Activated CD8-positive, alpha-beta memory T cell treated with anti-CD3 and anti-CD28 coated beads, Interleukin-2, amount 10 ng/mL, durations not matched to agents 7 days and 5 days (primary cell): ENCODE measurements at regions not wholly inside any gene's neighbourhood (a gene's known extent, or its start where the extent isn't known, plus 50 kb on each side); places are given as distances from the start of the nearest gene placed in this dataset.

Experiments
- ATAC-seq: fragments of 150-1000 bp; cut with Tn5 transposase; one replicate; pipeline ENCODE4 v1.10.0; 2021; ENCODE audit warnings: moderate library complexity
- CTCF ChIA-PET: fragments of 350-600 bp; sonication (Branson Sonifier 250); formaldehyde crosslinking; loops from one replicate; lab custom pipeline; 2021; ENCODE audit warnings: antibody characterized with exemption; lab: Charles Lee
- DNase-seq: peaks from one replicate; pipeline ENCODE4 v3.0.0-alpha.2; 2020
- H3K27ac Mint-ChIP-seq: one replicate; pipeline ENCODE4 v1.8.0; 2021; ENCODE audit warnings: mild to moderate bottlenecking, mixed read lengths
- H3K27me3 Mint-ChIP-seq: one replicate; pipeline ENCODE4 v1.8.0; 2021; ENCODE audit warnings: mixed read lengths
- H3K36me3 Mint-ChIP-seq: one replicate; pipeline ENCODE4 v1.8.0; 2021; ENCODE audit warnings: mild to moderate bottlenecking, mixed read lengths
- H3K4me1 Mint-ChIP-seq: one replicate; pipeline ENCODE4 v1.8.0; 2021; ENCODE audit warnings: mixed read lengths
- H3K4me3 Mint-ChIP-seq: one replicate; pipeline ENCODE4 v1.8.0; 2021; ENCODE audit warnings: mild to moderate bottlenecking, moderate library complexity, mixed read lengths
- H3K9me3 Mint-ChIP-seq: one replicate; pipeline ENCODE4 v1.8.0; 2022; ENCODE audit warnings: low read depth, mixed read lengths

- no peak overlapping the region for H3K27ac Mint-ChIP-seq
- no peaks in the 10 kb centered on the region for H3K9me3 Mint-ChIP-seq
- H3K4me3 Mint-ChIP-seq, result no peak overlapping the region
- H3K27me3 Mint-ChIP-seq, result no peaks in the 10 kb centered on the region
- CTCF ChIA-PET, result no interaction called here
- no peaks in the 10 kb centered on the region for H3K36me3 Mint-ChIP-seq
- no peaks in the 10 kb centered on the region for H3K4me1 Mint-ChIP-seq
- DNase-seq (peak; percentile 19), ATAC-seq (no peak)
Observed at GRCh38 chr20:40813708-40814630, 124.9 kb upstream of the MAFB start.

- no peak for ATAC-seq
- H3K27me3 Mint-ChIP-seq, result no peaks in the 10 kb centered on the region
- peak; percentile 14 for DNase-seq
- no peaks in the 10 kb centered on the region for H3K9me3 Mint-ChIP-seq
- no peak overlapping the region for H3K4me3 Mint-ChIP-seq
- no peaks in the 10 kb centered on the region for H3K36me3 Mint-ChIP-seq
- H3K4me1 Mint-ChIP-seq, result no peaks in the 10 kb centered on the region
- H3K27ac Mint-ChIP-seq, result no peak overlapping the region
- CTCF ChIA-PET, result no interaction called here
Observed at GRCh38 chr20:40814631-40814960, 125.6 kb upstream of the MAFB start.

- CTCF ChIA-PET, result no interaction called here
- DNase-seq (peak; percentile 32), ATAC-seq (no peak)
- Mint-ChIP-seq H3K36me3 (no peaks in the 10 kb centered on the region), H3K27me3 (no peaks in the 10 kb centered on the region), H3K9me3 (no peaks in the 10 kb centered on the region), H3K27ac (no peak overlapping the region), H3K4me1 (no peaks in the 10 kb centered on the region), H3K4me3 (no peak overlapping the region)
Observed at GRCh38 chr20:40815156-40816038, 126.4 kb upstream of the MAFB start.

GRCh38 chr20:40816039-40816352 lies 127.0 kb upstream of the MAFB start:
- H3K27me3 Mint-ChIP-seq, result no peaks in the 10 kb centered on the region
- H3K4me3 Mint-ChIP-seq, result no peak overlapping the region
- no peaks in the 10 kb centered on the region for H3K9me3 Mint-ChIP-seq
- DNase-seq, result no peak
- H3K36me3 Mint-ChIP-seq, result no peaks in the 10 kb centered on the region
- H3K27ac Mint-ChIP-seq, result no peak overlapping the region
- ATAC-seq, result no peak
- no peaks in the 10 kb centered on the region for H3K4me1 Mint-ChIP-seq
- CTCF ChIA-PET, result no interaction called here

GRCh38 chr20:40821429-40821828 lies 132.4 kb upstream of the MAFB start:
- H3K4me3 Mint-ChIP-seq, result no peak overlapping the region
- no peaks in the 10 kb centered on the region for H3K9me3 Mint-ChIP-seq
- DNase-seq (no peak), ATAC-seq (no peak)
- CTCF ChIA-PET, result no interaction called here
- H3K27ac Mint-ChIP-seq, result no peak overlapping the region
- peaks cover 20% of the 10 kb centered on the region for H3K27me3 Mint-ChIP-seq
- H3K36me3 Mint-ChIP-seq, result no peaks in the 10 kb centered on the region
- no peaks in the 10 kb centered on the region for H3K4me1 Mint-ChIP-seq

- H3K27me3 Mint-ChIP-seq, result peaks cover 32% of the 10 kb centered on the region
Observed at GRCh38 chr20:40826699-40827098, 137.7 kb upstream of the MAFB start.

GRCh38 chr20:40835321-40835720 lies 146.3 kb upstream of the MAFB start:
- ATAC-seq, result no peak
- no peak overlapping the region for H3K27ac Mint-ChIP-seq
- DNase-seq, result no peak
- no peak overlapping the region for H3K4me3 Mint-ChIP-seq
- H3K9me3 Mint-ChIP-seq, result no peaks in the 10 kb centered on the region
- peaks cover 13% of the 10 kb centered on the region for H3K27me3 Mint-ChIP-seq
- H3K4me1 Mint-ChIP-seq, result no peaks in the 10 kb centered on the region
- CTCF ChIA-PET, result no interaction called here
- H3K36me3 Mint-ChIP-seq, result no peaks in the 10 kb centered on the region

More at GRCh38 chr20:40826699-40827098, 137.7 kb upstream of the MAFB start:
- no peaks in the 10 kb centered on the region for H3K36me3 Mint-ChIP-seq
- no peak for ATAC-seq
- no peak overlapping the region for H3K27ac Mint-ChIP-seq
- no peak for DNase-seq
- H3K4me3 Mint-ChIP-seq, result no peak overlapping the region
- H3K4me1 Mint-ChIP-seq, result no peaks in the 10 kb centered on the region
- no peaks in the 10 kb centered on the region for H3K9me3 Mint-ChIP-seq
- CTCF ChIA-PET, result no interaction called here

GRCh38 chr20:40838509-40838908 lies 149.5 kb upstream of the MAFB start:
- no peaks in the 10 kb centered on the region for H3K36me3 Mint-ChIP-seq
- no peak for ATAC-seq
- no peak for DNase-seq
- no peak overlapping the region for H3K27ac Mint-ChIP-seq
- H3K27me3 Mint-ChIP-seq, result peaks cover 14% of the 10 kb centered on the region
- no peaks in the 10 kb centered on the region for H3K9me3 Mint-ChIP-seq
- CTCF ChIA-PET, result no interaction called here
- H3K4me1 Mint-ChIP-seq, result no peaks in the 10 kb centered on the region
- no peak overlapping the region for H3K4me3 Mint-ChIP-seq

- H3K27ac Mint-ChIP-seq, result no peak overlapping the region
- CTCF ChIA-PET, result no interaction called here
- no peaks in the 10 kb centered on the region for H3K9me3 Mint-ChIP-seq
- H3K27me3 Mint-ChIP-seq, result peaks cover 8% of the 10 kb centered on the region
- DNase-seq (no peak), ATAC-seq (no peak)
- H3K36me3 Mint-ChIP-seq, result no peaks in the 10 kb centered on the region
- no peaks in the 10 kb centered on the region for H3K4me1 Mint-ChIP-seq
- no peak overlapping the region for H3K4me3 Mint-ChIP-seq
Observed at GRCh38 chr20:40843251-40843650, 154.2 kb upstream of the MAFB start.

- Mint-ChIP-seq H3K36me3 (no peaks in the 10 kb centered on the region), H3K27me3 (peaks cover 8% of the 10 kb centered on the region), H3K4me3 (no peak overlapping the region), H3K27ac (no peak overlapping the region), H3K4me1 (no peaks in the 10 kb centered on the region), H3K9me3 (no peaks in the 10 kb centered on the region)
- no peak for DNase-seq
- CTCF ChIA-PET, result no interaction called here
- ATAC-seq, result no peak
Observed at GRCh38 chr20:40844332-40844731, 155.3 kb upstream of the MAFB start.

GRCh38 chr20:40848096-40848495 lies 159.1 kb upstream of the MAFB start:
- Mint-ChIP-seq H3K27ac (no peak overlapping the region), H3K27me3 (peaks cover 3% of the 10 kb centered on the region), H3K4me3 (no peak overlapping the region), H3K36me3 (no peaks in the 10 kb centered on the region), H3K9me3 (no peaks in the 10 kb centered on the region), H3K4me1 (no peaks in the 10 kb centered on the region)
- CTCF ChIA-PET, result no interaction called here
- no peak for ATAC-seq
- DNase-seq, result no peak

GRCh38 chr20:40848526-40848925 lies 159.5 kb upstream of the MAFB start:
- no peak overlapping the region for H3K27ac Mint-ChIP-seq
- DNase-seq (no peak), ATAC-seq (no peak)
- no peaks in the 10 kb centered on the region for H3K4me1 Mint-ChIP-seq
- H3K9me3 Mint-ChIP-seq, result no peaks in the 10 kb centered on the region
- H3K4me3 Mint-ChIP-seq, result no peak overlapping the region
- H3K27me3 Mint-ChIP-seq, result peaks cover 3% of the 10 kb centered on the region
- CTCF ChIA-PET, result no interaction called here
- H3K36me3 Mint-ChIP-seq, result no peaks in the 10 kb centered on the region

GRCh38 chr20:40849456-40849855 lies 160.4 kb upstream of the MAFB start:
- H3K9me3 Mint-ChIP-seq, result no peaks in the 10 kb centered on the region
- no peaks in the 10 kb centered on the region for H3K4me1 Mint-ChIP-seq
- DNase-seq (no peak), ATAC-seq (no peak)
- H3K4me3 Mint-ChIP-seq, result no peak overlapping the region
- H3K36me3 Mint-ChIP-seq, result no peaks in the 10 kb centered on the region
- CTCF ChIA-PET, result no interaction called here
- H3K27ac Mint-ChIP-seq, result no peak overlapping the region
- no peaks in the 10 kb centered on the region for H3K27me3 Mint-ChIP-seq

- Mint-ChIP-seq H3K36me3 (no peaks in the 10 kb centered on the region), H3K4me3 (no peak overlapping the region), H3K9me3 (no peaks in the 10 kb centered on the region), H3K27me3 (no peaks in the 10 kb centered on the region), H3K4me1 (no peaks in the 10 kb centered on the region), H3K27ac (no peak overlapping the region)
- ATAC-seq (no peak), DNase-seq (no peak)
- CTCF ChIA-PET, result no interaction called here
Observed at GRCh38 chr20:40851051-40851450, 162.0 kb upstream of the MAFB start.
